SK-N-MC (cell line): ENCODE measurements at regions not wholly inside any gene's neighbourhood (a gene's known extent, or its start where the extent isn't known, plus 50 kb on each side); places are given as distances from the start of the nearest gene placed in this dataset.

Experiments
- EZH2 ChIP-seq: fragments of 200-600 bp; sonication (generic); IDR thresholded peaks from one replicate; pipeline ENCODE4 v1.6.1; 2017; ENCODE audit warnings: antibody characterized with exemption
- POLR2AphosphoS5 ChIP-seq: IDR thresholded peaks from 2 replicates; pipeline ENCODE4 v1.6.1; 2012; ENCODE audit warnings: mild to moderate bottlenecking, low read depth, low read length, borderline replicate concordance

- no peak for TF ChIP-seq EZH2
- no peak for TF ChIP-seq POLR2AphosphoS5
Measured at GRCh38 chr5:92332039-92332438, 948.9 kb upstream of the ARRDC3 start.
